GM18502 (cell line): ENCODE measurements at regions not wholly inside any gene's neighbourhood (a gene's known extent, or its start where the extent isn't known, plus 50 kb on each side); places are given as distances from the start of the nearest gene placed in this dataset.
"Not testable (repeated sequence)": the region's sequence is repeated elsewhere in the genome, so short reads cannot be mapped to it uniquely, and the experiment has no call there.

Experiments used
- ATAC-seq: cut with Tn5 transposase; IDR thresholded peaks from one replicate; pipeline ENCODE4 v1.9.1; 2021; ENCODE audit warnings: mild to moderate bottlenecking; ENCODE audit not compliant: unreplicated experiment, poor library complexity

GRCh38 chr18:14357553-14358297, 185.7 kb downstream of the POTEC start:
- not testable (repeated sequence) for ATAC-seq

DNA sequence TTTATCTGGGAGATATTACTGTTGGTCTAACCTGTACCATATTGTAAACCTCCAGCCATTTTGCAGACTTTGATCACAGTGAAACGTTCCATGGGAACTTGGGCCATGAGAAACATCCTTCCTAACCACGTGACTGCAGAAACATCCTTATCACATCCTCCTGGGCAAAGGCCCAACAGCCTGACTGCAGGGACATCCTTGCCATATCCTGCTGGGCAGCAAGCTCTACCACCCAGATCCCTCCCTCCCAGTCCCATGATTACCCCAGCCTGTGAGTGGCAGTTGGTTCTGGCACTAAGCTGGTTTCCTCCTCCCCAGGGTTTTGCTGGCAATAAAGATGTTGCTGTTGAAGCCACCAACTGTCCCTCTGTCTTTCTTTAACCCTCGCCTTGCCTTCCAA, 201.2 kb downstream of the POTEC start:
- ATAC-seq, result not testable (repeated sequence)

- ATAC-seq, result not testable (repeated sequence)
Observed at GRCh38 chr18:14336017-14336416, 203.8 kb upstream of the ZNF519 start.

DNA sequence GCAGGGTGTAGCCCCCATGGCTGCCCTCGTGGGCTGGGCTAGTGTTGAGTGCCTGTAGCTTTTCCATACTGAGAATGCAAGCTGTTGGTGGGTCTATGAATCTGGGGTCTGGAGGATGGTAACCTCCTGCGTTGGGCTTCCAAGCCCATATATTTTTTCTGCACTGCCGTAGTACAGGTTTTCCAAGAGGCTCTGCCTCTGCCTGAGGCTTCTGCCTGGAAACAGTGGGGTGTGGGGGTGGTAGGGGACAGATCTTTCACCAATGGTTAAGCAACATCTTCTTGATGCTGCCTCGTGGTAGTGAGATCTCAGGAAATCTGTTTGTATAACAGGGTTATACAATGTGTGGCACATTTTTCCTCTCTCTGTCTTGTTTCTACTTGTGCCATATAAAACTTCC, 189.0 kb upstream of the ZNF519 start:
- not testable (repeated sequence) for ATAC-seq

GRCh38 chr18:14301255-14301654, 169.0 kb upstream of the ZNF519 start:
- not testable (repeated sequence) for ATAC-seq

- ATAC-seq, result not testable (repeated sequence)
Observed at GRCh38 chr18:14295081-14295480, 162.8 kb upstream of the ZNF519 start.

- ATAC-seq, result no peak
Observed at GRCh38 chr18:14285053-14285452, 152.8 kb upstream of the ZNF519 start.

DNA sequence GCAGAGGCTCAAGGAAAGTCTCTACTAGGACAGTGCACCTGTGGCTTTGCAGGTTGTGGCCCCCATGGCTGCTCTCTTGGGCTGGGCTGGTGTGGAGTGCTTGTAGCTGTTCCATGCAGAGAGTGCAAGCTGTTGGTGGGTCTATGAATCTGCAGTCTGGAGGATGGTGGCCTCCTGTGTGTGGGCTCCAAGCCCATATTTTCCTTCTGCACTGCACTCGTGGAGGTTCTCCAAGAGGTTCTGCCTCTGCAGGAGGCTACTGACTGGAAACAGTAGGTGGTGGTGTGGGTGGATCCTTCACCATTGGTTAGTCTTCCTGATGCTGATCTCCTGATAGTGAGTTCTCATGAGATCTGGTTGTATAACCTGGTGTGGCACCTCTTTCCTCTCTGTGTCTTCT, 143.2 kb upstream of the ZNF519 start:
- ATAC-seq, result not testable (repeated sequence)

DNA sequence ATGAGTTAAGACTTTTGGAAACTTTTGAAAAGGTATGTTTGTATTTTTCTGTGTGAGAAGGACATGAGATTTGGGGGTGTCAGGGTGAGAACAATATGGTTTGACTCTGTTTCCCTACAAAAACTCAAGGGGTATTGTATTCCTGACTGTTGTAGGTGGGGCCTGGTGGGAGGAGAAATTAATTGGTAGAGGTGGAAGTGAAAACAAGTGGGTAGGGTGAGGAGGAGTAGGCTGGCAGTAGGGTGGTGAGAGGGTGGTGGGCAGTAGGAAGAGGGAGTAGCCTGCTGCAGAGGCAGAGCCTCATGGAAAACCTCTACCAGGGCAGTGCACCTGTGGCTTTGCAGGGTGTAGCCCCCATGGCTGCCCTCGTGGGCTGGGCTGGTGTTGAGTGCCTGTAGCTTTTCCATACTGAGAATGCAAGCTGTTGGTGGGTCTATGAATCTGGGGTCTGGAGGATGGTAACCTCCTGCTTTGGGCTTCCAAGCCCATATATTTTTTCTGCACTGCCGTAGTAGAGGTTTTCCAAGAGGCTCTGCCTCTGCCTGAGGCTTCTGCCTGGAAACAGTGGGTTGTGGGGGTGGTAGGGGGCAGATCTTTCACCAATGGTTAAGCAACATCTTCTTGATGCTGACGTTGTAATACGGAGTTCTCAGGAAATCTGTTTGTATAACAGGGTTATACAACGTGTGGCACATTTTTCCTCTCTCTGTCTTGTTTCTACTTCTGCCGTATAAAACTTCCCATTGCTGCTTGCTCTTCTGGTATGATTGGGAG, 133.6 kb upstream of the ZNF519 start:
- not testable (repeated sequence) for ATAC-seq

DNA sequence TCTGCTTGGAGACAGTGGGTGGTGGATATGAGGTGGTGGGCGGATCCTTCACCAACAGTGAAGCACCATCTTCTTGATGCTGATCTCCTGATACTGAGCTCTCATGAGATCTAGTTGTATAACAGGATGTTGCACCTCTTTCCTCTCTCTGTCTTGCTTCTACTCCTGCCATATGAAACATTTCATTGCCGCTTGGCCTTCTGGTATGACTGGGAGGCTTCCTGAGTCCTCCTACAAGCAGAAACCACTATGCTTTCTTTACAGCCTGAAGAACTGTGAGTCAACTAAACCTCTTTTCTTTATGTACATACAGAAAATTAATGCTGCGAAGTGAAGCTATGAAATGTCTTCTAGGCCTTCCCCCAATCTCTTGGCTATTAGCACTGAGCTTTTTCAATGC, 130.6 kb upstream of the ZNF519 start:
- not testable (repeated sequence) for ATAC-seq

GRCh38 chr18:14250084-14250677, 117.9 kb upstream of the ZNF519 start:
- not testable (repeated sequence) for ATAC-seq

- ATAC-seq, result not testable (repeated sequence)
Observed at GRCh38 chr18:14239224-14239623, 107.0 kb upstream of the ZNF519 start.

DNA sequence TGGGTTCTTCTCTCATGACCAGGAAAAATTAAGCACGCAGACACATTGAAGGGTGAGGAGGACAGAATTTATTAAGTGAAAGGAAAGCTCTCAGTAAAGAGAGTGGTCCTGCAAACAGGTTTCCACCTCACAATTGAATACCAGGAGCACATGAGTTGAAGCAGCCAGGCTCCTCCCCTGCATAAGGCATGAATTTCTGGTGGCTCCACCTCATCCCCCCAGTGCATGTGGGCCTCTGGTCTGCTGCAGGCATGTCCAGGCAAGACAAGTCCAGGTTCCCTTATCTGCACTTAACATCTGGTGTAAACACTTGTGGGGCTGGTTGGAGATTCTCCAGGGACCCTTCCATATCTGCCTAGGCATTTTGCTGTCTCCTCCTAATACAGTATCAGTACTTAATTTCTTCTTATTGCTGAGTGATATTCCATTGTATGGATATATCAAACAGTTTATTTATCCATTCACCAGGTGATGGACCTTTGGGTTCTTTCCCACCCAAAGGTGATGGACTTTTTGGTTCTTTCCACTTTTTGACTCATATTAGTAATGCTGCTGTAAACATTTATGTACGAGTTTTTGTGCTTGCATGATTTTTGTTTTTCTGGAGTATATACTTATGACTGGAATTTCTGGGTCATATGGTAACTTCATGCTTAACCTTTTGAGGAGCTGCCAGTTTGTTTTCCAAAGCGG, 104.3 kb upstream of the ZNF519 start:
- ATAC-seq, result not testable (repeated sequence)

DNA sequence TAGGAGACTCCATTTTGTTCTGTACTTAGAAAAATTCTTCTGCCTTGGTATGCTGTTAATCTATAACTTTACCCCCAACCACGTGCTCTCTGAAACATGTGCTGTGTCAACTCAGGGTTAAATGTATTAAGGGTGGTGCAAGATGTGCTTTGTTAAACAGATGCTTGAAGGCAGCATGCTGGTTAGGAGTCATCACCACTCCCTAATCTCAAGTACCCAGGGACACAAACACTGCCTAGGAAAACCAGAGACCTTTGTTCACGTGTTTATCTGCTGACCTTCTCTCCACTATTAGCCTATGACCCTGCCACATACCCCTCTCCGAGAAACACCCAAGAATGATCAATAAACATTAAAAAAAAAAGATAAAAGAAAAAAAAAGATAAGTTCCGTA, 93.0 kb upstream of the ZNF519 start:
- not testable (repeated sequence) for ATAC-seq

DNA sequence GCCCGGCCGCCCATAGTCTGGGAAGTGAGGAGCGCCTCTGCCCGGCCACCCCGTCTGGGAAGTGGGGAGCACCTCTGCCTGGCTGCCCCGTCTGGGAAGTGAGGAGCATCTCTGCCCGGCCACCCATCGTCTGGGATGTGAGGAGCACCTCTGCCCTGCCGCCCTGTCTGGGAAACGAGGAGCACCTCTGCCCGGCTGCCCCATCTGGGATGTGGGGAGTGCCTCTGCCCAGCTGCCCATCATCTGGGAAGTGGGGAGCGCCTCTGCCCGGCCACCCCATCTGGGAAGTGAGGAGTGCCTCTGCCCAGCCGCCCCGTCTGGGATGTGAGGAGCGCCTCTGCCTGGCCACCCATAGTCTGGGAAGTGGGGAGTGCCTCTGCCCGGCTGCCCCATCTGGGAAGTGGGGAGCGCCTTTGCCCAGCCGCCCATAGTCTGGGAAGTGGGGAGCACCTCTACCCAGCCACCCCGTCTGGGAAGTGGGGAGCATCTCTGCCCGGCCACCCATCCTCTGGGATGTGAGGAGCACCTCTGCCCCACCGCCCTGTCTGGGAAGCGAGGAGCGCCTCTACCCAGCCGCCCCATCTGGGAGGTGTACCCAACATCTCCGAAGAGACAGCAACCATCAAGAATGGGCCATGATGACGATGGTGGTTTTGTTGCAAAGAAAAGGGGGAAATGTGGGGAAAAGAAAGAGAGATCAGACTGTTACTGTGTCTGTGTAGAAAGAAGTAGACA, 92.5 kb upstream of the ZNF519 start:
- ATAC-seq, result not testable (repeated sequence)

DNA sequence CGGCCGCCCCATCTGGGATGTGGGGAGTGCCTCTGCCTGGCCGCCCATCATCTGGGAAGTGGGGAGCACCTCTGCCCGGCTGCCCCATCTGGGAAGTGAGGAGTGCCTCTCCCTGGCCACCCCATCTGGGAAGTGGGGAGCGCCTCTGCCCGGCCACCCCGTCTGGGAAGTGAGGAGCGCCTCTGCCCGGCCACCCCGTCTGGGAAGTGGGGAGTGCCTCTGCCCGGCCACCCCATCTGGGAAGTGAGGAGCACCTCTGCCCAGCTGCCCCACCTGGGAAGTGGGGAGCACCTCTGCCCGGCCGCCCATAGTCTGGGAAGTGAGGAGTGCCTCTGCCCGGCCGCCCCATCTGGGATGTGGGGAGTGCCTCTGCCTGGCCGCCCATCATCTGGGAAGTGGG, 91.7 kb upstream of the ZNF519 start:
- ATAC-seq, result not testable (repeated sequence)

- not testable (repeated sequence) for ATAC-seq
Observed at GRCh38 chr18:14223231-14223822, 91.1 kb upstream of the ZNF519 start.

- not testable (repeated sequence) for ATAC-seq
Observed at GRCh38 chr18:14222354-14223221, 90.4 kb upstream of the ZNF519 start.

DNA sequence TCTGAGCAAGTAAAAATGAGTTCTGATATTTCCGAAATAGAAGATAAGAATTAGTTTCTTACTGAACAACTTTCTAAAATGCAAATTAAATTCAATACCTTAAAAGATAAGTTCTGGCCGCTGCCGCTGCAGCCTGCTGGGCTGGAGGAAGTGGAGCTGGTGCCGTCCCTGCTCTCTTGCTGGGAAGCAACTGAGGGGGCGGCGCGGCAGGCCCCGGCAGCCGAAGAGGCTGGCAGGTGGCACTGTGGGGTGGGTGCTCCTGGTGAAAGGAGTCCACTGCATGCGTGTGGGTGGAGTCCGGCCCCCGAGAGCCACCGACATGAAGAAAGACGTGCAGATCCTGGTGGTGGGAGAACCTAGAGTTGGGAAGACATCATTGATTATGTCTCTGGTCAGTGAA, 89.5 kb upstream of the ZNF519 start:
- no peak for ATAC-seq
